Esophagus muscularis mucosa (tissue), 3 donors: ENCODE measurements at regions not wholly inside any gene's neighbourhood (a gene's known extent, or its start where the extent isn't known, plus 50 kb on each side); places are given as distances from the start of the nearest gene placed in this dataset.

ENCODE experiments used
- EP300 ChIP-seq: sonication (generic); formaldehyde crosslinking; IDR thresholded peaks from one replicate; pipeline ENCODE4 v1.6.1; 2017; ENCODE audit warnings: antibody characterized with exemption
- TF ChIP-seq, protein P1 (sequence below), 3 experiments: fragments of 200-600 bp in 2 of 3; fragments of 450-650 bp in 1 of 3; sonication (generic) in 2 of 3; IDR thresholded peaks; one replicate each; pipeline ENCODE4 v1.5.1; 2017 to 2019; ENCODE audit warnings: antibody characterized with exemption in 3 of 3, mild to moderate bottlenecking in 2 of 3, moderate library complexity in 1 of 3

DNA sequence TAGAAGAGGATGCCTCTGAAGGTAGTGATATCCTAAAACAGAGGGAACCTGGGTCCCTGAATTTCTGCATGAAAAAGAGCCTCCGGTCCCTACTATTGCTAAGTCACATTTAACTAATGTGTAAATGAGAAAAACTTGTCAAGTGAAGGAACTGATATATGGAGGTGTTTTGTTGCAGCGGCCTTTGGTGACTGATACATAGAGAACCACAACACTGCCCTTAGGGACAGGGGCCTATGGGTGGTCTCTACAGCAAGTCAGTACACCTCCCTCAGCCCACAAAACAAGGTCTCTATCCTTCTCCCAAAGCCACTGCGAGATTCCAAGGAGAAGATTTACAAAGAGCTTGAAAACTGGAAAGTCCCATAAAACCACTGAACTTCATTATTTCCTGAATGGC, 275.3 kb downstream of the SOX9 start:
- TF ChIP-seq, protein P1, sequence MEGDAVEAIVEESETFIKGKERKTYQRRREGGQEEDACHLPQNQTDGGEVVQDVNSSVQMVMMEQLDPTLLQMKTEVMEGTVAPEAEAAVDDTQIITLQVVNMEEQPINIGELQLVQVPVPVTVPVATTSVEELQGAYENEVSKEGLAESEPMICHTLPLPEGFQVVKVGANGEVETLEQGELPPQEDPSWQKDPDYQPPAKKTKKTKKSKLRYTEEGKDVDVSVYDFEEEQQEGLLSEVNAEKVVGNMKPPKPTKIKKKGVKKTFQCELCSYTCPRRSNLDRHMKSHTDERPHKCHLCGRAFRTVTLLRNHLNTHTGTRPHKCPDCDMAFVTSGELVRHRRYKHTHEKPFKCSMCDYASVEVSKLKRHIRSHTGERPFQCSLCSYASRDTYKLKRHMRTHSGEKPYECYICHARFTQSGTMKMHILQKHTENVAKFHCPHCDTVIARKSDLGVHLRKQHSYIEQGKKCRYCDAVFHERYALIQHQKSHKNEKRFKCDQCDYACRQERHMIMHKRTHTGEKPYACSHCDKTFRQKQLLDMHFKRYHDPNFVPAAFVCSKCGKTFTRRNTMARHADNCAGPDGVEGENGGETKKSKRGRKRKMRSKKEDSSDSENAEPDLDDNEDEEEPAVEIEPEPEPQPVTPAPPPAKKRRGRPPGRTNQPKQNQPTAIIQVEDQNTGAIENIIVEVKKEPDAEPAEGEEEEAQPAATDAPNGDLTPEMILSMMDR (IDR thresholded peaks at IDR 0.05) = no peak
- TF ChIP-seq EP300 = no peak
